HuH-7.5 (cell line): ENCODE measurements at regions not wholly inside any gene's neighbourhood (a gene's known extent, or its start where the extent isn't known, plus 50 kb on each side); places are given as distances from the start of the nearest gene placed in this dataset.
"Not testable (repeated sequence)": the region's sequence is repeated elsewhere in the genome, so short reads cannot be mapped to it uniquely, and the experiment has no call there.

ENCODE experiments used
- DNase-seq: peaks from one replicate; pipeline ENCODE4 v3.0.0; 2011; ENCODE audit warnings: low spot score

DNA sequence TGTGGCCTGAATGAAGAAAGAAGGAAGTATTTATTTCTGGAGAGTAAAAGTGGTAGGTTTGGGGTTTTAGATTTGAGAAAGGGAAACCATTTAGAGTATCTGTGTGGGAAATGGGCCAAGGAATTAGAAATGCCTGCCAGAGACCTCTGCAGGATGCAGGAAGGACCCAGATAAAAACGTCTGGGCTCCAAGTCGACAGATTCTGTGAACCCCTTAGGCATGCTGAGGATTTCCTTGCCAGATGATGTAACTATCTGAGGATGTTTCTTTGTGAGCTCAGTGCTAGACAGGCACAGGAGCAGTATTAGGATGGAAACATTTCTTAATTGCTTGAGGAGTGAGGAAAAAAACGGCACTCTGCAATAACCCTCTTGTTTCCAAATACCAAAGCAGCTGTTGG is 251.8 kb upstream of the DMRT1 start:
- DNase-seq: no peak

DNA sequence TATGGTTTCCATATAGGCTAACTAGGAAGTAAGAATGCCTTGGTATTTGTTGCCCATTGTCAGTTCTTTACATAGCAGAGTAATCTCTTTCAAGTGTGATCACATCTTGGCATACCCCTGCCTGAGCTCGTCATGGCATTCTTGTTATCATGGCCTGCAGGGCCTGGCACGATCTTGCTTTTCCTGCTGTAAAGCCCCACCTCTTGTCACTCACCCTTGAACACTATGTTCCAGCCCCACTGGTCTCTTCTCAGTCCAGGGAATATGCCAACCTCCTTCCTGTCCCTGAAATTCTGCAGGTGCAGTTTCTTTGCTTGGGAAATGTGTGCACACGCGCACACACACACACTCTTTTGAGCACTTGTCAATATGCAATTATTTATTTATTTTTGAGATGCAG is 250.2 kb upstream of the DMRT1 start:
- no peak for DNase-seq

DNA sequence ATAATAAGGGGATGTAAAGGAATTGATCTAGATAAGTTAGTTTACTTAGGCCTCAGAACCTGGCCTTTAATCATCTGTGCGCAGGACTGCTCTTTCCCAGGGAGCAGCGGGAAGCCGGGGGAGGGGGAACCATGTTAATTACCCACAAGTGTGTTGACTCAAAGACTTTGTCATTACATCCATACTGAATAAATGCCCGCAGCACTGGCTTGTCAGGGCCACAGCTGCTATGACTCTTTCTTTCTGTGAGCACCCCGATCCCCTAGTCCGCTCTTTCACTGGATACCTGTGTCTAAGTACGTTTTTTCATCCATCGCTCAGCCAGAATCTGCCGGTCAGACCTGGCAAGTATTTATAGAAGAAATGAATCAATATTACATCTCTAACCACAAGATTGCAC is 249.3 kb upstream of the DMRT1 start:
- no peak for DNase-seq

DNA sequence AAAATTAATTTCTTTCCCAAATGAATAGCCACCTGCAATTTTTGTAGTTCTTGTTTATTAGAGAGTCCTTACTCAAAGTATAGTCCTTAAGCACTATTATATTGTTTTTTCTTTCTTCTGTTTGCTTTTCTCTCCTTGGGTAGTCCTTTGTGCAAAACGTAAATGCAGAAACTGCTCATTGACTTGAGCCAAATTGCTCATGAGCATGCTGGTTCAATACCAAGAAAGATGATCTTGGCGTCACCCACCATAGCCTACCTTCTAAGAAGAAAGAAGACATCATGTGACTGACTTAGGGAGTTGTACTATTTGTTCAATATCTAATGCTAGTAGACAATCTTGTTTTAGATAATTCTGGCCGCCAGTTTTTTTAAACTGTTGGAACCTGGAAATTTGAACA is 248.8 kb upstream of the DMRT1 start:
- no peak for DNase-seq

DNA sequence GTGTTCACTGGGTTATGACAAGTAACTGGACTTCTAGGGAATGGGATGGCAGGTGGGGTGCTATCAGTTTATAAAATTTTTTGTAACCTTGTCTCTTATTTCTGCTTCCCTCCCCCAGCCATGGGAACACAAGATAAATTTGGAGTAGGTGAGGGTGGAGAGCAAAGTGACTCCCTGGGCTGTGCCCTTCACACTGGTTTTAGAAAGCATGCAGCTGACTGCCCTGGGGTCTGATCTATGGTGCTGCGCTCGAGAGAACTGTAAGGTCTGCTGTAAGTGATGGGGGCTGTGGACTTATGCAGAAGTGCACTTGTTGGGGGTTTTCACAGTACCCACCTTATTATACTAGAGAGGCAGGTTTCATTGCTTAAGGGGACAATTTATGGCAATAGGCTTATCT is 247.7 kb upstream of the DMRT1 start:
- DNase-seq: no peak

DNA sequence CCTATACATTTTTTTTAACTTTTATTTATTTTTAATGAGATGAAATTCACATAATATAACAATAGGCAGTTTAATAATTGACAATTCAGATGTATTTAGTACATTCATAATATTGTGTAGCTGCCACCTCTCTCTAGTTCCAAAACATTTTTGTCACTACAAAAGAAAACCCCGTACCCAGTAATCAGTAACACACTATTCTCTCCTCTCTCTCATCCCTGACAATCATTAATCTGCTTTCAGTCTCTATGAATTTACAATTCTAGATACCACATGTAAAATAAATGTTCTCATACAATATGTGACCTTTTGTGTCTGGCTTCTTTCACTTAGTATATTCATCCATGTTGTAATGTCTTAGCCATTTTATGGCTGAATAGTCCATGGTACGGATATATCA is 244.8 kb upstream of the DMRT1 start:
- no peak for DNase-seq

DNA sequence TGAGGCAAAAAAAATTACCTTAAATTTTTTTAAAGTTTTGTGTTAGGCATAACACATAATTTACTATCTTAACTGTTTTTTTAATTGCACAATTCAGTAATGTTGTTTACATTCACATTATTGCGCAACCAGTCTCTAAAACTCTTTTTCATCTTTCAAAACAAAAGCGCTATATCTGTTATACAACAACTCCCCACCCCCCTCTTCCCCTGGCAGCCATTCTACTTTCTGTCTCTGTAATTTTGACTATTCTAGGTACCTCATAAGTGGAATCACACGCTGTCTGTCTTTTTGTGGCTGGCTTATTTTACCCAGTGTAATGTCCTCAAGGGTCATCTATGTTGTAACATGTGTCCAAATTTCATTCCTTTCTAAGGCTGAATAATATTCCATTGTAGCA is 241.5 kb upstream of the DMRT1 start:
- DNase-seq: no peak

DNA sequence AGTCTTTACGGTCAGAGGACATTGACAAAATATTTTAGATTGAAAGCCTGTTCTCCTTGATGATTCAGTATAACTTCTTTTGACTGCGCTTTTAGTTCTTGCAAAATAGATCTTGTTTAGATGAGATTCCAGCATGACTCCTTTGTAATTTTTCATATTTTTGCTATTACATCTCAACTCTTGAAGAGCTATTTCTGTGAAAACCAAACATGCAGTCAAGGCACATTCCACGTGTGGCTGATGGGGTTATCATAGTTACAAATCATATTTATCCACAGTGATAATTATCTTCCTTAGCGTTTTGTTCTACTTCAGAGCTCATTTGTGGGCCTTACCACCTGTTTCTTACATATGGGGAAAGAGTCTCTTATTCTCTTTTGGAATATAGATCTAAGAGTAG is 238.8 kb upstream of the DMRT1 start:
- DNase-seq: no peak

DNA sequence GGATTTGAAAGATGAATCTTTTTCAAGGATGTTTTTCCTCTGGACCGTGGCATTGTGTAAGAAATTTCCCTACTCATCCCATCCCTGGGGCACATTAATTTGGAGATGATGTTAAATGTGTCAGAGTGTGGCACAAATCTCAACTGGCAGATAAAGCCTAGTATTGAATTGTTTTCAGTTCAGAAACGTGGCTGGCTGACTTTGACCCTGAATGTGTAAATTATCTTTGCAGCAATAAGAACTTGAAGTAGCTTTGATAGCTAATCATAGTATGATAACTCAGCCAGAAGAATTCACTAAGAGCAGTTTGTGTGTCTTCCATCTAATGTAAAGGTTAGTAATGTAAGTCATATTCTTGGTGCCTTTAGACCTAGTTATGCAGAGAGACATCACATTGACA is 238.4 kb upstream of the DMRT1 start:
- no peak for DNase-seq

DNA sequence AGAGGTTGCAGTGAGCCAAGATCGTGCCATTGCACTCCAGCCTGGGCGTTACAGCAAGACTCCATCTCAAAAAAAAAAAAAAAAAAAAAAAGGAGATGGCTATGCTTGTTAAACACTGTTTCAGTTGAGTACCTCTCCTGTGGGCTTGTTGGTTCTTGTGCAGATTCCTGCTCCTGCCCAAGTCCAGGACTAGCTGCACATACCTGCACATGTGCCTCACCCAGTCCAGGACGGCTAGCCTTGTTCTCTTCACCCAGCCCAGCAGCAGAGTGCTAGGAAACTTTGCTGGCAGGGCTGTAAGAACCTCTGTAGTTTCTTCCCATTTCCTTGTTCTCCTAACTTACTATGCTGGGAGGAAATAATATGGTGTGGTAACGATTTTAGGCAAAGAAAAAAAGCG is 234.1 kb upstream of the DMRT1 start:
- DNase-seq: no peak

DNA sequence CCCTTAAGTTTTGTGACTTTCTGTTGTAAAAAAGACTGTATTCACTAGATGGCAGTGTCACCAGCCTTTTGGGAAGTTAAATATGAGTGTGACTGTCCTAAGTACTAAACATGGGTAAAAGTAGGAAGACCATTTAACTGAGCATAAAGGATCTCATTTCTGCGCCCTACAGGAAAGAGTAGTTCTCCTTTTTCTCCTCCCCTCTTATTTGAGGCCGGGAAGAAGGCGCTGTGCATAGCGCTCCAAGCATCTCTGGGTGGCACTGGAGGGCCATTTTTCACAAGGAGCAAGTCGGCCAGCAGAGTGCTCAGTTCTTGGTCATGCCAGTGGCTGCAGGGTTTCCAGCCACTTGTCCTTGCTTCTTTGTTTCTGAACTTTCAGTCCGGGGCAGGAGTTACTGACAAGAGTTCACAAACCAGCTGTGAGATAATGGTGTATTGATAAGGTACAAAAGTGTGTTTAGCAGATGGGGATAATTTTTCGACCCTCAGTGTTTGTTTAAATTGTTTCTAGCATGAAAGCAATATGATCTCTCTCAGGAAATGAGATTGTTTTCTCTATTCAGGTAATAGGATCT is 227.6 kb upstream of the DMRT1 start:
- DNase-seq: peak; percentile 31

DNA sequence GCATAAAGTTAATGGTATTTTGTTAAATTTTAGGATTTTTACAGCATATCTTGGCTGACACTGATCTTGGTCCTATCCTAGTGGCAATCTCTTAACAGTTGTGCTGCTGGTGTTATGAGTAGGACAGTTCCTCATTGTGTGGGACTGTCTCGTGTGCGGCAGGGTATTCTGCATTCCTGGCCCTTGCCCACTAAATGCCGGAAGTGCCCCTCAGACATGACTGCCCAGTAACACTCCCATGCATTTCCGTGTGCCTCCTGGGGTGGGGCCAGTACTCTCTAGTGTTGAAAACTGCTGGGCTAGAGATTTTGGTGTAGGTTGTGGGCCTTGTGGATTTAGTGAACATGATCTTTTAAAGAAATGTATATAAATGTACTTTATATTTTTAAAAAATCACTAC is 227.1 kb upstream of the DMRT1 start:
- DNase-seq: no peak

DNA sequence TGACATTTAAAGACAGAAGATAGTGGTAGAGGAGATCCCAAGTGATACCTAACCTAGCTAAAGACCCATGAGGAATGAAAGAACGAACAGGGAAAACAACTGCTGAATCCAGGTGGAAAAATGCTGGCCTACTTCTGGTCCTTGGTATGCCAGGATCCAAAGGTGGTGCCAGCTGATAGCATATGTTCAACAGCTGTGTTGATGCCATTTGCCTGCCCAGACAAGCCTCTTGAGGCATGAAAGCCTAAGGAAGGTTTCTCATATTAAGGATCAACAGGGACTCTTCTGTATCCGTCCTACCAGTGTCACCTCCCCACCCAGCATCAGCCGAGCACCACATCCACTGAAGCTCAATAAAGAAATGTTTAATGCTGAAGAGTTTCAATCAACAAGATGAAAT is 225.7 kb upstream of the DMRT1 start:
- no peak for DNase-seq

DNA sequence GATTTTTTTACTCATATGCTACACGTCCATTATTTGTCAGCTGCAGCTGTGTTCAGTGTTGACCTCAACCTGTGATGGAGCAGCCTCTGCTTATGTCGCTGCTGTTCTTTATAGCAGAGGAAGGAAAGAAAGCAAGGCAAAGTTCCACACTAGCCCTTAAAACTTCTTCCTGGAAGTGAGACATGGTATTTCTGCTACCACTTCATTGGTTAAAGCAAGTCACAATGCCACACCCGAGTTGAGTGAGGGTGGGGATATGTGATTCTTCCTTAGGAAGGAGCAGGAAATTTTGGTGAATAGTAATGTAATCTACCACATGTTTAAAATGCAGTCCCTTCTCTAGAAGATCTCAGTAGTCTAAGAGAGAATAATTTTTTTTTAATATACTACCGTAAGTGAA is 224.8 kb upstream of the DMRT1 start:
- DNase-seq: no peak

DNA sequence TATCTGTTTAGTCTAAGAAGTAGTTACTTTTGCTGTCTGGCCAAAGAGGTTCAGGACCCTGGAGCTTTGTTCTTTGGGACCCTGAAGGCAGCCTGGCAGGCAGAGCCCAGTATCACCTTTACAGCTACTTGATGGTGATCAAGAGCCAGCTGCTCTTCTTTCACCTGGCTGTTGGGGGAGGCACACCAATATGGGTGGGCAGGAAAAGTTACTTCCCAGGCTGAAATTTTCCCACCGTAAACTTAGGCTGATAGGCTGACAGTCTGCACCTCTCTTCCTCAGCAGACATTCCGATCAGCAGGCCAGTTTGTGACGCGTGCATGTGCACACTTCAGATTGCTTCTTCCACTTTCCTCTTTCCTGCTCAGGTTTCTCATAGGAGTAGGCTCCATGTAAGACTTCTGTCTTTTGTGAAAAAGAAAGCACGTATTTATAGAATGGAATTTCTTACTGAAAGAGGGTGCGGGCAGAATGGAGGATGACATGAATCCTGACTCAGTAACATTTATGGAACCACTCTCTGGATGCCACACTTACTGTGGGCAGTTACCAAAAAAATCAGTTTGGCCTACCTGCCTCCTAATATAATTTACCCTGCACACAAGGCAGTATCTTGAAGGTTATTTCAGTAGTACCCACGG is 223.9 kb upstream of the DMRT1 start:
- DNase-seq: no peak

DNA sequence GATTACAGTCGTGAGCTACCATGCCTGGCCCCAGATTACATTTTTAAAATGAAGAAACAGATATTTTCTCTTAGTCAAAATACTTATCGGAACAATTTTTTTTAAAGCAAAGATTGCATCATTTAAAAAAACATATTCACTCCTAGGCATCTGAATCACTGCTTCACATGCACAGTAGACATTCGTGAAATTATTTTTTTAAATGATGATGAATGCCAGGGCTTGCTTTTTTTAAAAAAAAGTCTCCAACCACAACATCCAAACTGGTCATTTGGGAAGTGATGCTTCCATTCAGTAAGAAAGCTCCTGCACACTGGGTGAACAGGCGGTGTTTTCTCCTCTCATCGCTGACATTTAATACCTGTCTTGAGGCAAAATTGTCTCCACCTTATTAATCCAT is 223.0 kb upstream of the DMRT1 start:
- no peak for DNase-seq

DNA sequence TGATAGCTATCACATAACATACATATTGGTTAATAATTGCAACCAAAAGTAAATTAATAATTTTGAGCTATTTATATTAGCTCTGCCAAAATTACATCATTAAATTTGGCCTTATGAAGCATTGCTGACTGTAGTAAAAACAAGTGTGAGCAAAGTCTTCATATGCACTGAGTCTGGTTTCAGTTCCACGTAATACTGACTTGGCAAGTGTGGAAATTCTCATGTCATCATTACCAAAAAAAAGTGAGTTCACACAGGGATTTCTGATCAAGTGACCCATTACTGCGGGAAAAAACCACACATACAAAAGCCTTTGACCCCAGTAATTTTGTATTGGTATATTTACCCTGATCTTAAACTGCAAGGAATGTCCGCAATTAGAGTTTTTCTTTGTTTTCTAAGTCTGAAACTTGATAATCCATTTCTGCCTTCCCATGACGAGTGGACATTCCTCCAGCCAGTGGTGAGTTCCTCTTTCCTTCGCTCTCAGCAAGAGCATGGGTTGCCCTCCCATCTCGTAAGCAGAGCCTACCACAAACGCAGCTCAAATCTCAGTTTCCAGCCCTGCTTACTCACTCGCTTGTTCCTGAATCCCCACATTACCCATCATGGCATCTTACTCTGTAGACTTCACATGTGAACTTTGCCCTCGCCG is 220.2 kb upstream of the DMRT1 start:
- DNase-seq: no peak

DNA sequence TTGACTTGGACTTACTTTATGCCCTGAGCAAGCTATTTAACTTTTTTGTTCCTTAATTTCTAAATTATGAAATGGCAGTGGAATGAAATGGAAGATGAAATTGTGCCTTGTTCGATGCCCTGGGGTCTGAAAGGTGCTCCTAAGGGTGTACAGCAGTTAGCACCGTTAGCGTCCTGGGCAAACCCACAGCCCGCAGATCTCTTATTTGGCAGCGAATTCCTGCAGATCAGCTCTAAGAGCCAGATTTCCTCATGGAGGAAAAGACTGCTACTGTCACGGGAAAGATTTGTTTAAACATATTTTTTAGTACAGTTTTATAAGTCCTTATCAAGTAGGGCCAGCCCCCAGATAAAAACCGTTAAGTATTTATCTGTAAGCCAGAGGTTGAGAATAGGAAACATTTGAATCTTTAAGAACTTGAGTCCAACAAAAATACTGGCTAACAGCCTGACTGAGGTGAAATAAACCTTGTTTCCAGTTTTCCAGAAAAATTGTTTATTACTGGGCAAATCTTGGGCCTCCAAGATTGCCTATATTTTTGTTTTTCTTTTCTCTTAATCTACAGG is 216.5 kb upstream of the DMRT1 start:
- DNase-seq: no peak

DNA sequence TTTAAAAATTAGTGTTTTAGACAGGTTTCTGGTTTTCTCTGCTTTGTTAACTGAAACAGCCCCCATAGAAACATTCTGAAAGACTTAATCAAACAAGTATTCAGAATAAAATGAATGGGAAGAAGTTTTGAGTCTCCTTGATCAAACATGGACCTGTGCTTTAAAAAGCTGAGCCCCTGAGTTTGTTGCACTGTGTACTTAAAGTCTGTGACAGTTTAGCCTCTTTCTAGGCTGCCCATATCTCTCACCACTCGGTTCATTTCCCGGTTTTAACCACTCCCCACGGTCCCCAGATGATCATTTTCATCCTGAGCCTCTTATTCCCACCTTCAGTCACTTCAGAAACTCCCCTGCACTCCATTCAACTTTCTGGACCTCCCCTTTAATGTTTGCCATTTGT is 215.9 kb upstream of the DMRT1 start:
- no peak for DNase-seq

DNA sequence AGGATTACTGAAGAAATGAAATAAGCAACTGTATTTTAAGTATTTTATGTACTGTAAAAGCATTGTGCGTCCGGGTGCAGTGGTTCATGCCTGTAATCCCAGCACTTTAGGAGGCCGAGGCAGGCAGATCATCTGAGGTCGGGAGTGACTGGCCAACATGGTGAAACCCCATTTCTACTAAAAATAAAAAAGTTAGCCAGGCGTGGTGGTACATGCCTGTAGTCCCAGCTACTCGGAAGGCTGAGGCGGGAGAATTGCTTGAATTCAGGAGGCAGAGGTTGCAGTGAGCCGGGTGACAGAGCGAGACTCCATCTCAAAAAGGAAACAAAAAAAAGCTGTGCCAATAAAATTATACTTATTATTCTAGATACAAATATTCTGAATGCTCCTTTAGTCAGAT is 215.4 kb upstream of the DMRT1 start:
- DNase-seq: not testable (repeated sequence)

DNA sequence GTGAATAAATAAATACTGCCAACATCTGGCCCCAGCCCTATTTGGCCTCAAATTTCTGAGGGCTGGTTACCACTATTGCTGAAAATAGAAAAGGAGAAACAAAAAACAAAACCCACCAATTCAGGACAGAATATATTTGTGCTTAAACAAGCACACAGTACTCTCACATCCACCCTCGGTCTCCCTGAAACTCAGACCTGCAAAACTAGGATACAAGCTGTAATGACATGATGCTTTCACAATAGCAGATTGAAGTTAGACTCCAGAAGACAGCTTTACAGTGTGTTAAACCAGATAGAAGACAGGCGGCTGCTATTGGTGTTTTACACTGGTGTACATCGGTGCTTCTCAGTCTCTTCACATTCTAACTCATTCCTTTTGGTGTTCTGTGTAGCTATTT is 214.9 kb upstream of the DMRT1 start:
- no peak for DNase-seq

DNA sequence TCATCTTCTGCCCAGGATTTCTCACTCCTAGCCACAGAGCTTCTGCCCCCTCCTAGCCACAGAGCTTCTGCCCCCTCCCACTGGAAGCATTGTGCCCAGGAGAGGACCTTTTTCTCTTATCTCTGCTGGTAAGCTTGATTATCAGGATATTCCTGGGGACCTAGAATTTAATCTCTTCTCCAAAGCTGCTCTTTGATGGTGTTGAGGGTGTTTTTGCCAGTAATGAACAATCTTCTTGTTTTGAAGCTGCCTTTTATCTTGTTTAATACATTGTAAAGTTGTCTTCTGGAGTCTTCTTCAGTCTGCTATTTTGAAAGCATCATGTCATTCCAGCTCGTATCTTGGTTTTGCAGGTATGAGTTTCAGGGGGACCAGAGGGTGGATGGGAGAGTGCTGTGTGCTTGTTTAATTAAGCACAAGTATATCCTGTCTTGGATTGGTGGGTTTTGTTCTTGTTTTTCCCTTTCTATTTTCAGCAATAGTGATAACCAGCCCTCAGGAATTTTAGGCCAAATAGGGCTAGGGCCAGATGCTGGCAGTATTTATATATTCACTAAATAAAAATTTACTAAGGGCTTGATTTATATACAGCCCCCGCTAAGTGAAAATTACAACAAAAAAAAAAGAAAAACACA is 214.0 kb upstream of the DMRT1 start:
- DNase-seq: no peak

DNA sequence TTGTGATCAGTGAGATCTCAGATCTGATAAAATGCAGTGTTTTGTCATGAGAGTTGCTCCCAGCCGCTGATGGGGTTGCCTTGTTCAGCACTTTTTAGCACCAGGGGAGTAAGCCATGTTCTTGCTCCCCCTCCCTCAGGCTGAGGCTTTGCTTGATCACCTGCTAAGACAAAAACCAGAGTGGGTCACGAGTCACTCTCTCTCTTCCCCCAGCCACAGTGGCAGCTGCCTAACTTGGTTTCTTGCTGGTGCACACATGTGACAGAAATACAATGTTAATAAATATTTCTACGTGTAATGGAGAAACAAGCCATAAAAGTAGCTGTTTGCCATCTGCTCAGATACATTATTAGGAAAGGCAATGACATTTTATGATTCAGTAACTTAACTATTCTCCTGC is 212.4 kb upstream of the DMRT1 start:
- DNase-seq: no peak
